Loucy (cell line): ENCODE measurements at regions not wholly inside any gene's neighbourhood (a gene's known extent, or its start where the extent isn't known, plus 50 kb on each side); places are given as distances from the start of the nearest gene placed in this dataset.

Experiments
- CTCF ChIP-seq: fragments of 200-600 bp; sonication (generic); conservative IDR thresholded peaks from 2 replicates; pipeline ENCODE4 v1.5.1; 2014; ENCODE audit warnings: mild to moderate bottlenecking, antibody characterized with exemption, low read length
- EZH2phosphoT487 ChIP-seq: fragments of 200-600 bp; IDR thresholded peaks from 2 replicates; pipeline ENCODE4 v1.6.1; 2018; ENCODE audit warnings: antibody characterized with exemption, mild to moderate bottlenecking, moderate library complexity, borderline replicate concordance

GRCh38 chr13:44876782-44877324, 112.4 kb downstream of the NUFIP1 start:
- TF ChIP-seq CTCF (peak; percentile 40), EZH2phosphoT487 (no peak)
